A673 (cell line): ENCODE measurements at regions not wholly inside any gene's neighbourhood (a gene's known extent, or its start where the extent isn't known, plus 50 kb on each side); places are given as distances from the start of the nearest gene placed in this dataset.

Experiments
- CTCF ChIP-seq: fragments of 300-800, 200-600 bp; sonication (generic); conservative IDR thresholded peaks from 2 replicates; pipeline ENCODE4 v1.5.1; 2017; ENCODE audit warnings: low read depth, mild to moderate bottlenecking, antibody characterized with exemption, low read length, moderate library complexity, mixed read lengths
- EZH2 ChIP-seq: fragments of 200-600 bp; sonication (generic); IDR thresholded peaks from 2 replicates; pipeline ENCODE4 v1.6.1; 2017; ENCODE audit warnings: borderline replicate concordance, low read depth, mild to moderate bottlenecking, mixed read lengths, antibody characterized with exemption, low read length; ENCODE audit not compliant: poor library complexity, severe bottlenecking

- TF ChIP-seq CTCF (no peak), EZH2 (no peak)
Measured at GRCh38 chr1:182191381-182192115, 130.0 kb upstream of the ZNF648 start.
